Ovary (tissue), 3 donors: ENCODE measurements at regions not wholly inside any gene's neighbourhood (a gene's known extent, or its start where the extent isn't known, plus 50 kb on each side); places are given as distances from the start of the nearest gene placed in this dataset.

Experiments used
- CTCF ChIP-seq, 3 donors: fragments of 450-650 bp in 2 of 3; fragments of 200-600 bp in 1 of 3; IDR thresholded peaks; one replicate each; pipeline versions ENCODE4 v1.5.1 to v1.8.0; 2016 to 2022; ENCODE audit warnings: antibody characterized with exemption in 3 of 3, mild to moderate bottlenecking in 1 of 3
- EP300 ChIP-seq: sonication (generic); formaldehyde crosslinking; IDR thresholded peaks from one replicate; pipeline ENCODE4 v1.6.1; 2017; ENCODE audit warnings: antibody characterized with exemption
- donor health status: DM: no; HTN: no; CAD: no.

GRCh38 chr3:34683851-34684250, 885.4 kb downstream of the PDCD6IP start:
- TF ChIP-seq CTCF (IDR thresholded peaks at IDR 0.05) (no peak), EP300 (no peak)
